SU-DHL-6 (cell line): ENCODE measurements at regions not wholly inside any gene's neighbourhood (a gene's known extent, or its start where the extent isn't known, plus 50 kb on each side); places are given as distances from the start of the nearest gene placed in this dataset.

Experiments used
- EZH2phosphoT487 ChIP-seq: fragments of 200-600 bp; sonication (generic), shearing (Covaris generic); conservative IDR thresholded peaks from 2 replicates; pipeline ENCODE4 v1.6.1; 2018; ENCODE audit warnings: mild to moderate bottlenecking, antibody characterized with exemption, low read length, moderate library complexity, mixed read lengths
- TF ChIP-seq, protein P1 (sequence below): fragments of 200-600 bp; sonication (generic); IDR thresholded peaks from one replicate; pipeline ENCODE4 v1.5.1; 2017; ENCODE audit warnings: antibody characterized with exemption, mild to moderate bottlenecking, low read length, moderate library complexity; ENCODE audit not compliant: insufficient read depth, poor library complexity, severe bottlenecking

- TF ChIP-seq, protein P1, sequence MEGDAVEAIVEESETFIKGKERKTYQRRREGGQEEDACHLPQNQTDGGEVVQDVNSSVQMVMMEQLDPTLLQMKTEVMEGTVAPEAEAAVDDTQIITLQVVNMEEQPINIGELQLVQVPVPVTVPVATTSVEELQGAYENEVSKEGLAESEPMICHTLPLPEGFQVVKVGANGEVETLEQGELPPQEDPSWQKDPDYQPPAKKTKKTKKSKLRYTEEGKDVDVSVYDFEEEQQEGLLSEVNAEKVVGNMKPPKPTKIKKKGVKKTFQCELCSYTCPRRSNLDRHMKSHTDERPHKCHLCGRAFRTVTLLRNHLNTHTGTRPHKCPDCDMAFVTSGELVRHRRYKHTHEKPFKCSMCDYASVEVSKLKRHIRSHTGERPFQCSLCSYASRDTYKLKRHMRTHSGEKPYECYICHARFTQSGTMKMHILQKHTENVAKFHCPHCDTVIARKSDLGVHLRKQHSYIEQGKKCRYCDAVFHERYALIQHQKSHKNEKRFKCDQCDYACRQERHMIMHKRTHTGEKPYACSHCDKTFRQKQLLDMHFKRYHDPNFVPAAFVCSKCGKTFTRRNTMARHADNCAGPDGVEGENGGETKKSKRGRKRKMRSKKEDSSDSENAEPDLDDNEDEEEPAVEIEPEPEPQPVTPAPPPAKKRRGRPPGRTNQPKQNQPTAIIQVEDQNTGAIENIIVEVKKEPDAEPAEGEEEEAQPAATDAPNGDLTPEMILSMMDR, result no peak
- no peak for TF ChIP-seq EZH2phosphoT487
Measured at GRCh38 chr4:171718069-171718468, 95.1 kb upstream of the GALNTL6 start.
